Inflammatory macrophage (primary cell): ENCODE measurements at regions not wholly inside any gene's neighbourhood (a gene's known extent, or its start where the extent isn't known, plus 50 kb on each side); places are given as distances from the start of the nearest gene placed in this dataset.
A peak's percentile ranks its signal among the peaks of the same experiment; 100 is the strongest.
"Not testable (repeated sequence)": the region's sequence is repeated elsewhere in the genome, so short reads cannot be mapped to it uniquely, and the experiment has no call there.

Experiments used
- DNase-seq, 2 donors: peaks; one replicate each; pipeline ENCODE4 v3.0.0-alpha.2; 2020 to 2022

DNA sequence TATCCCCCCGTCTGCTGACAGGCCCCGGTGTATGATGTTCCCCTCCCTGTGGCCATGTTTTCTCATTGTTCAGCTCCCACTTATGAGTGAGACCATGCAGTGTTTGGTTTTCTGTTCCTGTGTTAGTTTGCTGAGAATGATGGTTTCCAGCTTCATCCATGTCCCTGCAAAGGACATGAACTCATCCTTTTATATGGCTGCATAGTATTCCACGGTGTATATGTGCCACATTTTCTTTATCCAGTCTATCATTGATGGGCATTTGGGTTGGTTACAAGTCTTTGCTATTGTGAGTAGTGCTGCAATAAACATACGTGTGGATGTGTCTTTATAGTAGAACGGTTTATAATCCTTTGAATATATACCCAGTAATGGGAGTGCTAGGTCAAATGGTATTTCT, 244.7 kb downstream of the NEBL start:
- not testable (repeated sequence) for DNase-seq

DNA sequence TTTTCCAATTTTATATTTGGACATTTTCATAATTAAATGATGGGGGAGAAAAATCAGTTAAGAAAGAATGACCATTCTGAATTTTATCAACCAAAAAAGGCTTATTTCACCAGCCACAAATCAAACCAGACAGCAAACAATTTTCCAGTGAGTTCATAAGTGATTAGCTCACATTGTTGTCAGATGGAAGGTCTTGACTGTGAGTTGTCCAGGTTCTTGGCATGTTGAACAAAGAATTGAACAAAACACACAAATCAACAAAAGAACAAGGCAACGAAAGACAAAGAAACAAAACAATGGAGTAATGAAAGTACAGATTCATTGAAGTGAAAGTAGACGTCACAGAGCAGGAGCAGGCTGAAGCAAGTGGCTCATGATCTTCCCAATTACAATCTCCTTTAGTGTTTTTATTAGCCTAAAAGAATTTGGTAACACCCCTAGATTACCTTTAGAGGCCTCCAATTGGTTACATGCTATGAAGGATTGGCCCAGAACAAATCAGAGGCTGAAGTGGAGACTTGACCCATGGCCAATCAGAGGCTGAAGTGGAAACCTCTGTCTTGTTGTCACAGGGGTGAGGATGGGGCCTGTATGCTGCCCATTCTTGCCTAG, 248.7 kb downstream of the NEBL start:
- DNase-seq, result no peak

DNA sequence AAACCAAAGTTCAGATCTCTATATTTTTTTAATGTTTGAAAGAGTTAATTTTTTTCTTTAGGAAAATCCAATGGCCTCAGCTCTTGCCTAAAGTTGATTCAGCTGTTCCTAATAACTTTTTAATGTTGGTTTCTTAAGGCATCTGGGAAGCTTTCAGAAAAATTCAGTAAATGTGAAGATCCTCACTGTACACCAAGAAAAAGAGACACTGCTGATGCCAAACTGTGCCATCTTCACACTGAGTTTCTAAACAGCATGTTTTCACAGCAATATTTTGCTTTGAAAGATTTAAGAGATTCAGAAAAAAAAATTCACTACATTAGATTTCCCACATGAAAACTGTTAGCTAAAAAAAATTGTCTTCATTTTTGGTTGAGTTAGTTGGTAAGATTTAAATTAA, 249.4 kb downstream of the NEBL start:
- DNase-seq, result no peak

DNA sequence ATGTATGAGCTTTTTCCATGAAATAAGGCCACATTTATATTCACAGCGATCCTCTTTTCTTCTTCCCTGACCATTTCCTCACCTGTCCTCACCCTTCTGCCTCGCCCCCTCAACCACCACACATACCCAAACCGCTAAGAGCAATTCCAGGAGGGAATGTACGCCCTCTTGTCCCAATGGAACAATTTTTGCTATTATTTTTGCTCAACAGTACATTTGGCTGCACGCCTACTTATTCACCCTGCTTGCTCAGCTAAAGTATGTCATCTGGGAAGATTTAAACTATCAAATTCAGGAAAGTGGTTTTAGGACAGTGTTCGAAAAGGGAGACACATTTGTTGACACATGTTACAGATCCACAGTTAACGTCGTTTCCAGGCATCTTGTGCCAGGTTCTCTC, 252.7 kb downstream of the NEBL start:
- no peak for DNase-seq

DNA sequence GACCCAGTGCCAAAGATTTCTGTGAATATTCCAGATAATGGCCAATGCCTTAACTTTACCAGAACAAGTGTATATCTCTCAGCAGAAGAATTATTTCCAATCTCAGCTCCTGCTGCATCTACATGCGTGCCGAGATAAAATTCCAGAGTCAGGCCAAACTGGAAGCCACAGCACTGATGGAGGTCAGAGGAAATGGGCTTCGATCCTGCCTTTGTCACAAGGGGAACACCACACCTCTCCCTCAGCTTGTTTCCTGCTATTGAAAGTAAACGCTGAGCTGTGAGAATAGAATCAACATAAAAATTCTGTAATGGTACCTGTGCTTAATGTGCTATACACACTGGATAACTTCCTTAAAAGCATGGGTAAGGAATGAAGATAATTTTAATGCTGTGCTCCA, 255.5 kb downstream of the NEBL start:
- DNase-seq, result no peak

DNA sequence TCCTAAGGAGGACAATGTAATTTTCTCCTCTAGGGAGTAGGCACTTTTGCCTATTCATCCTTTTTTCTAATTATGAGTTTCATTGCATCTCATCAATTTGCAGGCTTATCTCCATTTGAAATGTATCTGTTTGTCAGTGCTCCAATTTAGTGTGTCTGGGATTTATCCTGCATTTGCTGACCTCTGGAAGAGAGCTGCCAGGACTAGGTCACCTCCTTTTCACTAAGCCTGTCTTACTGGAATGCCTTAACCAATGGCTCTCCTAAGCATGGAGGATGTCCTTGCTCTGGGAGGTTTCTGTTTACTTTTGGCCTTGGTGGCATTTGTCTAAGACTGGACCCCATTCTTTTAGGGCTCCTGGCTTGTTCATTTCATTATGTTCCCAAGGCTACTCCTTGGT, 261.5 kb downstream of the NEBL start:
- no peak for DNase-seq

DNA sequence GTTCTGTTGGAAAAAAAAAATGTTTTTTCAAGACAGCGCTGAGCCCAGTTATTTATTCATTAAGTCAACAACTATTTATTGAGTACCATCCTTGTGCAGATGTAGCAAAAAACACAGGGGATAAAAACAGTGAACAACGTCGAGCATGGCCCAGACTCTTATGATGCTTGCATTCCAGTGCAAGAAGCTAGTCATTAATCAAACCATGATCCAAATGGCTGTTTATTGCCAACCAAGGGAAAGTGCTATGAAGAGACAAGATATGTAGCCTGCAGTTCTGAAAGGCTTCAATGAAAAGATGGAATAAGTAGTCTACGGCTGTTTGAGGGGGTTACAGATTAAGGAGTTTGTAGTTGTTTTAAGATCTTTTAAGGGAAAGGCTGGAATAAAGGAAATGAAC, 262.3 kb downstream of the NEBL start:
- DNase-seq, result no peak

DNA sequence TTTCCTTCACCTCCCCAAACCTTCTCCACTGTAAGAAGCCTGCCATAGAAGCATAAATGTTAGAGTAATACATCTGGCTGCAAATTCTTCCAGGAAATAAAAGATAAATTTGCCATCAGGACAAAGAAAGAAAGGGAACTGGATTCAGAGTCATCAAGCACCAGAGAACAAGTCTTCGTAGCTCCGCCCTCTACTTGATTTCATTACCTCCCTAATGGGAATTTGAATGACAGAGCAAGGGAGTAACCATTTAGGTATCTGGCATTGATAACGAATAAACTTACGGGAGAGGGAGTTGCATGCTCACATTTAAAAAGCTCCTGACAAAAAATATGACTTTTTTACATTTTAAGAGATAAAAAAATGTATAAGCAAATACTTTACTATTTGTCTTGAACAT, 263.4 kb downstream of the NEBL start:
- DNase-seq, result no peak

DNA sequence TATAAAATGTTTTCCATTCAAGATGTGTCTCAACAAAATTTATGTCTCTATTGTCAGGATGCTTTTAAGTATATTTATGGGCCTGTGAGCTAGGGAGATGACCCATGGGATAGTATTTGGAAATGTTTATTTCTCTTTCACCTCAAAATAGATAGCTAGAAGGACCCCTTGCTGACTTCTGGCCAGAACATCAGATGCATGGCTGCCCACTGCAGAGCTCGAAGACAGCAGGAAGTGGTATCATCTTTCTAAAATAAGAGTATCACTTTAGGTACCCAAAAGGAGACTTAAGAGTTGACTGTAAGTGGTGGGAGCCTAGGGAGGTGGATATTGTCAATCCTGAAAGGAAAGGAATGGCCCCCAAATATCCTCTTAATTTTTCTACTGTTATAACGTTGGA, 264.4 kb downstream of the NEBL start:
- no peak for DNase-seq

DNA sequence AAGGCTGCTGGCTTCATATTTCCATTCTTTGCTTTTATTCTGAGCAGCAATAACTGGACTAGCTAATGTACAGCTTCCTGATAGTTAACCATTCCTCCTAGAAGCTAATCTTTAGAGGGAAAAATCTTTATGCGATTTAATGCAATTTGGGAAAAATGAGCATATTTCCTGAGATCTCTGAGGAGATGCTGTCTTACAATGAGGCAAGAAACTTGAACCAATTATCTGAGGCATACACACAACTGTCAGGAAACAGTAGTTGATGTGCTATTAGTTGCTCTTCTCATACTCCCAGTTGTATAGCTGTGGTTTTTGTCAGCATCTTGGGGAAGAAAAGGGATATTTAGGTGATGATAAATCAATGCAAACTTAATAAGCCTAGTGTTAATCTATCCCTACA, 265.9 kb downstream of the NEBL start:
- DNase-seq, result no peak

DNA sequence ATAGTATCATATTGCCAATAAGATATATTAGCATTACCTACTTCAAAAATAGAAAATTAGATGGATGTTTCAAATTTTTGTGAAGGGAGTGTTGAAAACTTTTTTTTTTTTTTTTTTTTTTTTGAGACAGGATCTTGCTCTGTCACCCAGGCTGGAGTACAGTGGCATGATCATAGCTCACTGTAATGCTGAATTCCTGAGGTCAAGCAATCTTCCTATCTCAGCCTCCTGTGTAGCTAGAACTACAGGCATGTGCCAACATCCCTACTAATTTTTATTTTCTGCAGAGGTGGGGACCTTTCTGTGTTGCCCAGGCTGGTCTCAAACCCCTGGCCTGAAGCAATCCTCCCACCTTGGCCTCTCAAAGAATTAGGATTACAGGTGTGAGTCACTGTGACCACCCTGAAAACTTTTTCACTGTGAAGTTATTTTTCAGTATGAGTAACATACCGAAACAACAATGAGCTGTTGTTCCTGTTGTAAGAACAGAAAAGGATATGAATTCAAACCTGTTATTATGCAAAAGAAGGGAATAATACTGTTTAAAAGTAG, 266.9 kb downstream of the NEBL start:
- DNase-seq, result no peak

DNA sequence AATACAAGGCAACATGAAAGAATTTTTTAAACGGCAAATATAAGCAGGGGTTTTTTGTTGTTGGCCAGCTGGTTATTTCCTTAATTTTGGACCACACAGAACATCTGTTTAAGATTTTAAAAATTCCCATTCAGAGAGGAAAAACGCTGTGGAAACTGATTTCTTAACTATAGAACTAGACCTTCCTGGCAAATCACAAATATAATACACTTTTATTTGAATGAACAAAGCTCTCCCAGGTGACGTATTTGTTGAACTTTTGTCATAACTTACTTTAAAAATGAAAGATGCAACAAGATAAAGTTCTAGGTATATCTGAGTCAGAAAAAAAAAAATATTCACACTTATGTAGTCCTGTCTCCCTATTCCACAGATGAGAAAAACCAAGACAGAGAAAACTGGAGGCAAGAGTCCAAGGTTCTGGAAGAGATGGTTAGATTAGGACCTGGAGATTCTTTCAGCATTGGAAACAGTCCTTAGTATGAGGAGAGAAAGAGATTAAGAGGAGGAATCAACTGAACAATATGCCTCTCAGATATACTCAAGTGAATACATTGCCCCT, 269.1 kb downstream of the NEBL start:
- no peak for DNase-seq

DNA sequence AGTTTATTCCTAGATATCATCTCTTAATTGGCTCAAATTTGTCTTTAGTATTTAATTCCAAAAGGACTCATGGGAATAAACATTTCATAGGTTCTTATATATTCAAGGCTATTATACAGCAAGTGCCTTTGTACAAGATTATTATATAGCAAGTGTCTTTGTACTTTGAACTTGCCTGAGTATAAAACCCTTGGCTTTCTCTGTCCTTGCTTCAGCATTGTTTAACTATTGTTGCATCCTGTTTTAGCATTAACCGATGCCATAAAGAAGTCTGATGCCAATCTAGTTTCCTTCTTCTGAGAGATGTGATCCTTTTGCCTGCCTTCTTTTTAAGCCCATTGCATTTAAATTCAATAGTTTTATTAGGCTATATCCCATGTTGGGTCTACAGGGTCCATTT, 270.0 kb downstream of the NEBL start:
- no peak for DNase-seq

DNA sequence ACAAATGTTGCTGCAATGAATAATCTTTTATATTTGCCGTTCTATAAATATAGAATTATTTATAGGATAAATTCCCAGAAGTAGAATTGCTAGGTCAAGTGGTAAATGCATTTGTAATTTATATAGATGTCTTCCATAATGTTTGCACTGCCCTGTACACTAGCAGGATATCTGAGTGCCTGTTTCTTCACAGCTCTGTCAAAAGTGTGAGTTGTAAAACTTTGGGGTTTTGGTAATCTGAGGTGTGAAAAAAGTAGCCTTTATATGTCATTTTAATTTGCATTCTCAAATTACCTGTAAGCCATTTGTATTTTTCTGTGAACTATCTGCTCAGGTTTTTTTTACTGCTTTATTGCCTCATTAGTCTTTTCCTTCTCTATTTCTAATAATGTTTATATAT, 271.2 kb downstream of the NEBL start:
- DNase-seq, result no peak

DNA sequence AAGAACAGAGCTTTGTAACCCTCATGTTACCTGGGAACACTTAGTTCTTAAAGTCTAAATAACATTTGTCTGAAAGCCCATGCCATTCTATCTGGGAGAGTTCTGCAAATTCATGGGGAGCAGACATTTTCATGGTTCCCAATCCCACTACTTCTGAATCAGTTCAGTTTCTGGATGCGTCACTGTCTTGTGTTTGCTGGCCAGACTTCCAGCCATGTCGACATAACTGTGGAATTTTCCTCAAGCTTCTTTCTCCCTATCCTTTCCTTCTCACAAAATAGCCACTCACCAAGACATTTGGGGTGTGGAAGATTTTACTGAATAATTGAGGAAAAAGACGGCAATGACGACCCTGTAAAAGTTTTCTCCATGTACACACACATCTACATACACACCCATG, 272.5 kb downstream of the NEBL start:
- no peak for DNase-seq

DNA sequence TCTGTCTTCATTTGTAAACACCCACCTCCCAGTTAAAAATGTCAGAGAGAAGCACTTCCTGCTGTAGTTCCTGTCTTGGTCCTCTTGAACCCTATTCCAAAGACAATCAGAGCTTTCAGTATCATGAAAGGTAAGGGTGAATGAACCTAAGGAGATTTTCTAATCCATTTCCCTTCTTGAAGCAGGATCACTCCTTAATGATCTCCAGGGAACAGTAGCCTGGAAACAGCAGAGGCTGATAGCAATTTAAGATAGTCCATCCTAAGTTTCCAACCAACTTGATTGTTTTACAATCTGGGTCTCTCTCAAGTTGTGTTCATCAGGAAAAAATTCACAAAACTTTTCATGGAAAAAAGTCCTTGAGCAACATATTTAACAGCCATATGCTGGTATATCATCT, 273.6 kb downstream of the NEBL start:
- no peak for DNase-seq

DNA sequence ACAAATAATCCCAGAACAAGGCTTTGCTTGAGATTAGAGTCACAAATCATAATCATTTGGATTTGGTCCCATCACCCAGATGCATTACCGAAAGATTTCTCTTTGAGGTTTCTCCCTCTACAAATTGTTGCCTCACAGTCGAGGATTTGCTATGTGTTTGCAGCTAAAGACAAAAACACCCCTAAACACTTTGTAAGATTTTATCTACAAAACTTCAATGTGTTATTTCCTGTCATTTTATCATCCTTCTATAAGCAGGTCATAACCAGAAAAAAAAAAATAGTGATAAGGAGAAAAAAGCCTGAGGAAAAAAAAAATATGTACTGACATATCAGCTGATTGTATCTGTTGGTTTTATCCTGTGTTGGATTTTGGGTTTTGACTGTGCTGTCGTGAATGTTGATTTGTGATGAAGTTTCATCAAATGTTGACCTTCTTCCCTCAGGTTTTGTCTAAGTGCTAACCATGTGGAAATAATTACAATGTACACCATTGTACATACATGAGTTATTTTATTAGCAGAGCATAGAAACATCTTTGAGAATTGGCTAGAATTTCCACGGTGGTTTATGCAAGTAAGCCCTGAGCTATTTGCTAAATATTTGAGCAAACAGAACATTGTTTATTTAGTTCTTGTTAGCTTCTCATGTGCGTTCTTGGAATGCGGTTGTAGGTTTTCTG, 274.4 kb downstream of the NEBL start:
- DNase-seq, result no peak

DNA sequence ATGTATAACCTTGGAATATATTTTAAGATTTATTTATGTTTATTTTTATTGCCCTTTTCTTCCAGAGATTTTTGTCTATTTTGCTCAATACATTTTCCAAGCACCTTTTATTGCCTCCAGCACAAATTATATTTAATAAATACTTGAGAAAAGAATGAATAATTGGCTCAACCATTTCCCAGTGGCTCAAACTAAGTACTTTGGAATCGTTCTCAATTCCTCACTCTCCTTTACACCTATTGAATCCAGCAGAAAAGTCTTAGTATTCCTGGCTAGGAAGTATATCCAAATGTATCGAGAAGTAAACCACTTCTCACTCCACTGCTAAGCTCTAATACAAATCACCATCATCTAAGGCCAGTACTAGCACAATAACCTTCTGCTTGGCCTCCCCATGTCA, 276.1 kb downstream of the NEBL start:
- DNase-seq, result no peak

DNA sequence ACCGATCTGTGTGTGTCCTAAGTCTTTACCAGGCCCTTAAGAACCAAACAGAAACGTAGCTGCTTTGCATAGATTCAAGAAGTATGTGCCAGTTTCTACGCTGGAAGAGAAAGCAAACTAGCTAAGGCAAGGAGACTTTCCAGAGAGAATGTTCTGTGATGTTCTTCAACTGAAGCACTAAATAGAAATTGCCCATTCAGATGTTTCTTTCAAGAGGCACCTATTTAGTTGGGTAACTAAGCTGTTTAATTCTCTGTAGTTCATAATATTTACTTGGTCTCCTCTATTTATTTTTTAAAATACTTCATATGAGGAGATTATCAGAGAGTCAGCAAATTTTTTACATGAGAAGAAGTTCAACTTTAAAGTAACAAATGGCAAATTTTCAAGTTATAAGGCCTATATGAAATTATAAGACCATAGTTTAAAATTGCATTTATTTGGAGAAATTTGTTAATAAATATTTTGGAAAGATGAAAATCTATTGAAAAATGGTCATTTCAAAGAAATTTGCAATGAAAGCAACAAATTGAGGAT, 279.0 kb downstream of the NEBL start:
- DNase-seq, result no peak

DNA sequence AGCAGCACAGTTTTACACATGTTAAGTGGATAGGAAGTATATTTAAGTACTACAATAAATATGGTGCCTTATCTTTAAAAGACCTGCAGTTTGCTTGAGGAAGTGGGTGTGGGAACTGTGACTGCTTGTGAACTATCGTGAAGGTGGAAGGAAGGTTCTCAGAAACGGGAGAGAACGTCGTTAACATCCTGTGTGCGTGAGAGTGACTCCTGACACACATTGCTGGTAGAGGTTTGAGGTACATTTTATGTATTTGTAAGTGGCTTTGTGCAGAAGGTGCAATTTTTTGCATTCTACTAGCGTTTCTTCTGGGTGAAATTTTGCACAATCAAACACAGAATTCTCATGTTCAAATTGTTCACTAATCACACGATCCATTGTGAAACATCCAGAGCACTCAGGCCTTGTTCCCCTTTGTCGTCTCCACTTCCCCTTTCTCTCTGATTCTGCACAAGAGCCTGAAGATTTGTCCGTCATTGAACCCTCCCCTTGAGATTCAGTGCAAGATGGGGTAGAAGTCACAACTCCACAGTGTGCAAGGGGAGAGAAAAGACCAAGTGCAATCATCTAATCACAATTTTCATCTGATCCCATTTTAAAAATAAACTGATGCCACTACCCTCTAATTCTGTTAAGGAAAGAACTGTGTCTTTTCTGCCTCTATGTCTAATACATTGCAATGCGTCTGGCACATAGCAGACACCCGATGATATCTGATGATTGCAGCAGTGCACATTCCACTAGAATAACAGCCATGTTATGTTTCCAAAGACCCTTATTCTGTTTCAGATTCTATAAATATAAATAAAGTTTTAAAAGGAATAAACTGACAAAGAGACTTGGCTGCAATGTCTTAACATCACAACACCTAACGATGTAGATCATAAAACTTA, 279.9 kb downstream of the NEBL start:
- DNase-seq, result peak; percentile 35 to 72

DNA sequence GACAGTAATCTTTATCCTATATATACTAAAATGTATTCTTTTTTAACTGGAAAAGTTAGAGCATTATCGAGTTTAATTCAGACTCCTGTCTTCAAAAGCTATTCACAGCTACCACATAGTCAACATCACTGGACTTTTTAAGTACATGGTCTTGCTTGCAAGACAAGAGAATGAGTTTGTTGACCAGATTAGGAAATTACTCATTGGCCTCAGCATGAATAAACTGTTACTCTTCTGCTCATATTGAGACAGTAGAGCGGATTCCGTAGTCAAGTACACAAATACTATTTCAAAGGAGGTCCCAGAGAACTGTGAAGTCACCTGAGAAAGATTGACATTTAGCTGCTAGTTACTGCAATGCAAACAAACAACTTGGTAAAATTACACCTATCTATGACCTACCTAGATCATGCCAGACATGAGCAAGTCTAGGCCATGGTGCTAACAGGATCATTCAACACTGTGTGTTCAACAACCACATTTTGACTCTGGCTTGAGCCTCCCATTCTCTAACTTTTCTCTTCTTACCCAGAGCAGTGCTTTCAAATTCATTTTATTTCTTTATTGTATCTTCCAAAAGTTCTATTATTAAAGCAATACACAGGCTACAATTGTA, 280.9 kb downstream of the NEBL start:
- no peak for DNase-seq

DNA sequence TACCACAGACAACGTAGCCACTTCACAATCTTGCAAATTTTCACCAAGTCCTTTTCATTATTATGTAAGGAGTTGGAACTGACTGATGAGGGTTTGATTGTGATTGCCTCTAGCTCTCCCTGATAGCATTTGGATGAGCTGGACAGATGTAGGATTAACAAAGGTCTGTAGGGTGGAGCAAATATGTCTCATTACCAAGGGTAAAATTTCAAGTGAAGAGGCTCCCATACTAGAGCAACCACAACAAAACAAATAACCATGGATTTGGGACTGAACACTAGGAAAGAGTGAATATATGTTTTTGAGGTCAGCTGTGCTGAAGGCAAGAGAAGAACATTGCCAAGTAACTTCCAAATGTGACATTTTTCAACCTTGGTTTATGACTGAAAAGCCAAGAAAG, 281.7 kb downstream of the NEBL start:
- no peak for DNase-seq

DNA sequence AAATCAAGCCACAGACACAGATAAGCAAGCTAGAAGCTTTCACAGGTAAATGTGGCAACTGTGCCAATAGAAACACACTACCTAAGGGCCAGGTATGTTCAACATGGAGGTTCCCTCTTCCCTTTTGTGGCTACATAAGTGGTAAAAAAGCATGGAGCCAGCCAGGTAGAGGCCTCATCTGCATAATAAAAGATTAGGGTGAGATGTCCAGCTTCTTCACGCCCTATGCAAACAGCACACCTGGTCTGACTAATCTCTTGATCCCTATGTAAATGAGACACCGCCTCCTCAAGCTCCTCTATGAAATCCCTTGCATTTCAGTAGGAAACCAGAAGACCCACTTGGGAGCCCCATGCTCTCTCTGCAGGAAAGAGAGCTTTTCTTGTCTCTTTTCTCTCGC, 282.2 kb downstream of the NEBL start:
- DNase-seq, result no peak
